ENCODE measurements at regions not wholly inside any gene's neighbourhood (a gene's known extent, or its start where the extent isn't known, plus 50 kb on each side); places are given as distances from the start of the nearest gene placed in this dataset.

- no peak for TF ChIP-seq CTCF (IDR thresholded peaks at IDR 0.05; ENCODE audit: insufficient read depth, low read length, severe bottlenecking)
- DNase-seq (ENCODE audit: low read depth) (no peak), FAIRE-seq (no peak)
- Histone ChIP-seq H3K27me3 (ENCODE audit: control insufficient read depth, insufficient read depth, low read length) (no peaks in the 10 kb centered on the region), H3K4me3 (ENCODE audit: low read depth, low read length) (no peak overlapping the region), H3K36me3 (ENCODE audit: control insufficient read depth, insufficient read depth, low read length) (no peaks in the 10 kb centered on the region)
These were observed 189.7 kb downstream of the DDX3Y start for GRCh38 chrY:13094411-13094810.

GRCh38 chrY:13094904-13095600, 190.4 kb downstream of the DDX3Y start:
- H3K4me3 ChIP-seq (ENCODE audit: low read depth, low read length): no peak overlapping the region
- TF ChIP-seq CTCF (IDR thresholded peaks at IDR 0.05; ENCODE audit: insufficient read depth, low read length, severe bottlenecking): no peak
- H3K36me3 ChIP-seq (ENCODE audit: control insufficient read depth, insufficient read depth, low read length): no peaks in the 10 kb centered on the region
- DNase-seq (ENCODE audit: low read depth) (no peak), FAIRE-seq (no peak)
- H3K27me3 ChIP-seq (ENCODE audit: control insufficient read depth, insufficient read depth, low read length): no peaks in the 10 kb centered on the region

GRCh38 chrY:13126881-13127456, 222.3 kb downstream of the DDX3Y start:
- FAIRE-seq (no peak), DNase-seq (ENCODE audit: low read depth) (no peak)
- no peaks in the 10 kb centered on the region for H3K36me3 ChIP-seq (ENCODE audit: control insufficient read depth, insufficient read depth, low read length)
- H3K4me3 ChIP-seq (ENCODE audit: low read depth, low read length): no peak overlapping the region
- H3K27me3 ChIP-seq (ENCODE audit: control insufficient read depth, insufficient read depth, low read length): no peaks in the 10 kb centered on the region
- TF ChIP-seq CTCF (IDR thresholded peaks at IDR 0.05; ENCODE audit: insufficient read depth, low read length, severe bottlenecking): no peak

- FAIRE-seq: no peak
- H3K27me3 ChIP-seq (ENCODE audit: control insufficient read depth, insufficient read depth, low read length): no peaks in the 10 kb centered on the region
- no peak for TF ChIP-seq CTCF (IDR thresholded peaks at IDR 0.05; ENCODE audit: insufficient read depth, low read length, severe bottlenecking)
These were observed 222.8 kb downstream of the DDX3Y start for GRCh38 chrY:13127476-13127875.

GRCh38 chrY:13149148-13149547, 244.5 kb downstream of the DDX3Y start:
- no peak for TF ChIP-seq CTCF (IDR thresholded peaks at IDR 0.05; ENCODE audit: insufficient read depth, low read length, severe bottlenecking)
- H3K4me3 ChIP-seq (ENCODE audit: low read depth, low read length): no peak overlapping the region
- DNase-seq (ENCODE audit: low read depth): no peak
- H3K36me3 ChIP-seq (ENCODE audit: control insufficient read depth, insufficient read depth, low read length): no peaks in the 10 kb centered on the region
- no peaks in the 10 kb centered on the region for H3K27me3 ChIP-seq (ENCODE audit: control insufficient read depth, insufficient read depth, low read length)
- FAIRE-seq: no peak

More at GRCh38 chrY:13127476-13127875, 222.8 kb downstream of the DDX3Y start:
- Histone ChIP-seq H3K4me3 (ENCODE audit: low read depth, low read length) (no peak overlapping the region), H3K36me3 (ENCODE audit: control insufficient read depth, insufficient read depth, low read length) (no peaks in the 10 kb centered on the region)
- DNase-seq (ENCODE audit: low read depth): no peak

Measured in bronchial epithelial cell (primary cell).